ENCODE measurements at regions not wholly inside any gene's neighbourhood (a gene's known extent, or its start where the extent isn't known, plus 50 kb on each side); places are given as distances from the start of the nearest gene placed in this dataset.

- H3K9me3 ChIP-seq (ENCODE audit: control insufficient read depth, insufficient read depth, low read depth, low read length) = no peaks in the 10 kb centered on the region
- CTCF ChIA-PET = interaction anchor here (0.6 kb wide), 1 partner anchor 151 kb away, joined by 3 read pairs; no protein-coding TSS in a partner anchor
- no peaks in the 10 kb centered on the region for H3K4me1 ChIP-seq (ENCODE audit: control insufficient read depth, insufficient read depth, low read length)
- H3K36me3 ChIP-seq (ENCODE audit: control insufficient read depth in 2 of 2, insufficient read depth in 1 of 2, low read length in 2 of 2) = no peaks in the 10 kb centered on the region
- H3K27ac ChIP-seq (ENCODE audit: extremely low read depth, low read depth, low read length) = no peak overlapping the region
- H3K4me3 ChIP-seq (ENCODE audit: low read depth, low read length) = no peak overlapping the region
- POLR2A ChIA-PET = no interaction called here
- TF ChIP-seq HOXA7 (CRISPR knock-in tag; IDR thresholded peaks at IDR 0.05; ENCODE audit: borderline replicate concordance) (no peak), SP7 (tag by site-specific recombination; IDR thresholded peaks at IDR 0.05) (no peak), PRDM4 (tag by site-specific recombination; IDR thresholded peaks at IDR 0.05) (no peak), KLF8 (tag by site-specific recombination; IDR thresholded peaks at IDR 0.05) (no peak), ZNF449 (tag by site-specific recombination; IDR thresholded peaks at IDR 0.05) (no peak), ZNF677 (tag by site-specific recombination; IDR thresholded peaks at IDR 0.05) (no peak), ZNF184 (tag by site-specific recombination; IDR thresholded peaks at IDR 0.05) (no peak), KLF7 (tag by site-specific recombination; IDR thresholded peaks at IDR 0.05; ENCODE audit: borderline replicate concordance) (no peak), ZNF529 (tag by site-specific recombination; IDR thresholded peaks at IDR 0.05; ENCODE audit: insufficient replicate concordance) (no peak), ZFP37 (tag by site-specific recombination; IDR thresholded peaks at IDR 0.05) (no peak), PRDM2 (tag by site-specific recombination; IDR thresholded peaks at IDR 0.05; ENCODE audit: borderline replicate concordance) (no peak), ZNF544 (tag by site-specific recombination; IDR thresholded peaks at IDR 0.05) (no peak), ZNF175 (tag by site-specific recombination; IDR thresholded peaks at IDR 0.05) (no peak), ZBTB6 (tag by site-specific recombination; IDR thresholded peaks at IDR 0.05) (no peak), SCRT2 (tag by site-specific recombination; IDR thresholded peaks at IDR 0.05) (no peak), TRIM28 (IDR thresholded peaks at IDR 0.05; ENCODE audit: borderline replicate concordance, low read length) (no peak), ZNF157 (tag by site-specific recombination; IDR thresholded peaks at IDR 0.05) (no peak), ZNF610 (tag by site-specific recombination; IDR thresholded peaks at IDR 0.05; ENCODE audit: borderline replicate concordance) (no peak)
- TF ChIP-seq, protein P1, sequence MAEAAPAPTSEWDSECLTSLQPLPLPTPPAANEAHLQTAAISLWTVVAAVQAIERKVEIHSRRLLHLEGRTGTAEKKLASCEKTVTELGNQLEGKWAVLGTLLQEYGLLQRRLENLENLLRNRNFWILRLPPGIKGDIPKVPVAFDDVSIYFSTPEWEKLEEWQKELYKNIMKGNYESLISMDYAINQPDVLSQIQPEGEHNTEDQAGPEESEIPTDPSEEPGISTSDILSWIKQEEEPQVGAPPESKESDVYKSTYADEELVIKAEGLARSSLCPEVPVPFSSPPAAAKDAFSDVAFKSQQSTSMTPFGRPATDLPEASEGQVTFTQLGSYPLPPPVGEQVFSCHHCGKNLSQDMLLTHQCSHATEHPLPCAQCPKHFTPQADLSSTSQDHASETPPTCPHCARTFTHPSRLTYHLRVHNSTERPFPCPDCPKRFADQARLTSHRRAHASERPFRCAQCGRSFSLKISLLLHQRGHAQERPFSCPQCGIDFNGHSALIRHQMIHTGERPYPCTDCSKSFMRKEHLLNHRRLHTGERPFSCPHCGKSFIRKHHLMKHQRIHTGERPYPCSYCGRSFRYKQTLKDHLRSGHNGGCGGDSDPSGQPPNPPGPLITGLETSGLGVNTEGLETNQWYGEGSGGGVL (tag by site-specific recombination; IDR thresholded peaks at IDR 0.05) = no peak
Observed at GRCh38 chr12:23006413-23006812, 381.4 kb downstream of the ETNK1 start.
